PC-9 (cell line): ENCODE measurements at regions not wholly inside any gene's neighbourhood (a gene's known extent, or its start where the extent isn't known, plus 50 kb on each side); places are given as distances from the start of the nearest gene placed in this dataset.

Source experiments
- BruUV-seq: library from RNA; stranded (reverse); fragments of 400-500 nt; replicated peaks from 2 replicates; lab custom pipeline; 2021; lab: Mats Ljungman, UMichigan
- CTCF ChIA-PET: fragments of 300-600 bp; sonication (Branson Sonifier 250); formaldehyde crosslinking; loops from one replicate; lab custom pipeline; 2022; ENCODE audit warnings: antibody characterized with exemption; lab: Charles Lee
- POLR2A ChIA-PET: fragments of 300-600 bp; sonication (Branson Sonifier 250); formaldehyde crosslinking; loops from one replicate; lab custom pipeline; 2022; ENCODE audit warnings: antibody characterized with exemption; ENCODE audit not compliant: unreplicated experiment; lab: Charles Lee
- DNase-seq, 2 experiments: peaks; one replicate each; pipeline versions ENCODE4 v3.0.0 to v3.0.0-alpha.2; 2015 to 2022; ENCODE audit warnings: mixed read lengths in 1 of 2
- H2AFZ ChIP-seq: fragments of 200-600 bp; sonication (generic); 2 replicates; pipeline ENCODE4 v1.8.1; 2017; ENCODE audit warnings: antibody characterized with exemption
- H3F3A ChIP-seq: fragments of 200-600 bp; sonication (generic); 2 replicates; pipeline ENCODE4 v1.8.1; 2017; ENCODE audit warnings: antibody characterized with exemption, mild to moderate bottlenecking, low read depth; ENCODE audit not compliant: insufficient read depth
- H3K27ac ChIP-seq: fragments of 200-600 bp; sonication (generic); 2 replicates; pipeline ENCODE4 v1.6.1; 2016; ENCODE audit warnings: mixed run types
- H3K27me3 ChIP-seq: fragments of 200-600 bp; sonication (generic); 2 replicates; pipeline ENCODE4 v1.6.1; 2016; ENCODE audit warnings: low read depth, mixed run types; ENCODE audit not compliant: insufficient read depth
- H3K36me3 ChIP-seq: fragments of 200-600 bp; sonication (generic); 2 replicates; pipeline ENCODE4 v1.6.1; 2016; ENCODE audit warnings: low read depth, mixed run types
- H3K4me1 ChIP-seq: fragments of 200-600 bp; sonication (generic); replicated peaks from 2 replicates; pipeline ENCODE4 v1.6.1; 2016; ENCODE audit warnings: mixed run types; ENCODE audit not compliant: insufficient read depth
- H3K4me2 ChIP-seq: fragments of 200-600 bp; sonication (generic); 2 replicates; pipeline ENCODE4 v1.6.1; 2017; ENCODE audit warnings: mixed run types
- H3K4me3 ChIP-seq: fragments of 200-600 bp; sonication (generic); 2 replicates; pipeline ENCODE4 v1.6.1; 2016; ENCODE audit warnings: mixed run types
- H3K79me2 ChIP-seq: fragments of 200-600 bp; sonication (generic); 2 replicates; pipeline ENCODE4 v1.6.1; 2017; ENCODE audit warnings: low read depth, mixed run types
- H3K9me2 ChIP-seq: fragments of 200-600 bp; sonication (generic); 2 replicates; pipeline ENCODE4 v1.8.1; 2017; ENCODE audit warnings: mild to moderate bottlenecking; ENCODE audit not compliant: insufficient read depth
- H3K9me3 ChIP-seq: fragments of 200-600 bp; sonication (generic); 2 replicates; pipeline ENCODE4 v1.8.1; 2016; ENCODE audit warnings: low read depth; ENCODE audit not compliant: insufficient read depth
- H4K20me1 ChIP-seq: fragments of 200-600 bp; sonication (generic); 2 replicates; pipeline ENCODE4 v1.8.1; 2017; ENCODE audit not compliant: insufficient read depth
- EZH2 ChIP-seq: fragments of 200-600 bp; sonication (generic); IDR thresholded peaks from 2 replicates; pipeline ENCODE4 v1.8.0; 2017; ENCODE audit warnings: antibody characterized with exemption, low read depth
- intact Hi-C: fragments of 100-400 bp; cut with micrococcal nuclease; formaldehyde crosslinking; loops from one replicate; pipeline ENCODE4 v1.10.0; 2022; ENCODE audit not compliant: unreplicated experiment
- TF ChIP-seq, protein P1 (sequence below): fragments of 200-600 bp; sonication (generic); conservative IDR thresholded peaks from 2 replicates; pipeline ENCODE4 v1.6.1; 2017; ENCODE audit warnings: mixed run types, antibody characterized with exemption, mild to moderate bottlenecking, moderate library complexity

- no TSS peak for BruUV-seq
- H3K9me2 ChIP-seq, result no peaks in the 10 kb centered on the region
- no peak overlapping the region for H2AFZ ChIP-seq
- H3F3A ChIP-seq, result no peaks in the 10 kb centered on the region
- no peak overlapping the region for H3K27ac ChIP-seq
- H3K4me1 ChIP-seq, result no peaks in the 10 kb centered on the region
- TF ChIP-seq, protein P1, sequence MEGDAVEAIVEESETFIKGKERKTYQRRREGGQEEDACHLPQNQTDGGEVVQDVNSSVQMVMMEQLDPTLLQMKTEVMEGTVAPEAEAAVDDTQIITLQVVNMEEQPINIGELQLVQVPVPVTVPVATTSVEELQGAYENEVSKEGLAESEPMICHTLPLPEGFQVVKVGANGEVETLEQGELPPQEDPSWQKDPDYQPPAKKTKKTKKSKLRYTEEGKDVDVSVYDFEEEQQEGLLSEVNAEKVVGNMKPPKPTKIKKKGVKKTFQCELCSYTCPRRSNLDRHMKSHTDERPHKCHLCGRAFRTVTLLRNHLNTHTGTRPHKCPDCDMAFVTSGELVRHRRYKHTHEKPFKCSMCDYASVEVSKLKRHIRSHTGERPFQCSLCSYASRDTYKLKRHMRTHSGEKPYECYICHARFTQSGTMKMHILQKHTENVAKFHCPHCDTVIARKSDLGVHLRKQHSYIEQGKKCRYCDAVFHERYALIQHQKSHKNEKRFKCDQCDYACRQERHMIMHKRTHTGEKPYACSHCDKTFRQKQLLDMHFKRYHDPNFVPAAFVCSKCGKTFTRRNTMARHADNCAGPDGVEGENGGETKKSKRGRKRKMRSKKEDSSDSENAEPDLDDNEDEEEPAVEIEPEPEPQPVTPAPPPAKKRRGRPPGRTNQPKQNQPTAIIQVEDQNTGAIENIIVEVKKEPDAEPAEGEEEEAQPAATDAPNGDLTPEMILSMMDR, result no peak
- no peak for TF ChIP-seq EZH2
- no peak for DNase-seq
- H3K4me2 ChIP-seq, result no peak overlapping the region
- no peaks in the 10 kb centered on the region for H3K9me3 ChIP-seq
- intact Hi-C loops, result no loop called here
- no peaks in the 10 kb centered on the region for H3K36me3 ChIP-seq
- H3K4me3 ChIP-seq, result no peak overlapping the region
- no peaks in the 10 kb centered on the region for H3K79me2 ChIP-seq
- CTCF ChIA-PET, result no interaction called here
- H3K27me3 ChIP-seq, result peaks cover 99% of the 10 kb centered on the region
- no peaks in the 10 kb centered on the region; the same call in 1 of the 2 replicates for H4K20me1 ChIP-seq
- POLR2A ChIA-PET, result interaction anchor here (1.0 kb wide), 1 partner anchor 23 kb away, joined by 14 read pairs; no protein-coding TSS in a partner anchor
These were observed 105.3 kb upstream of the LINGO1 start for GRCh38 chr15:77738038-77738370.

- Histone ChIP-seq H3K9me2 (no peaks in the 10 kb centered on the region), H3K27ac (no peak overlapping the region), H3K4me1 (no peaks in the 10 kb centered on the region), H4K20me1 (no peaks in the 10 kb centered on the region; the same call in 1 of the 2 replicates), H3K79me2 (no peaks in the 10 kb centered on the region), H2AFZ (no peak overlapping the region), H3K4me3 (no peak overlapping the region), H3K9me3 (no peaks in the 10 kb centered on the region), H3F3A (no peaks in the 10 kb centered on the region), H3K27me3 (peaks cover 99% of the 10 kb centered on the region), H3K4me2 (no peak overlapping the region), H3K36me3 (no peaks in the 10 kb centered on the region)
- ChIA-PET POLR2A (interaction anchor here (1.0 kb wide), 1 partner anchor 23 kb away, joined by 14 read pairs; no protein-coding TSS in a partner anchor), CTCF (no interaction called here)
- TF ChIP-seq EZH2, result no peak
- TF ChIP-seq, protein P1, result no peak
- BruUV-seq, result no TSS peak
- no peak for DNase-seq
- intact Hi-C loops, result no loop called here
These were observed 104.7 kb upstream of the LINGO1 start for GRCh38 chr15:77737238-77738037.

- no TSS peak for BruUV-seq
These were observed 101.6 kb upstream of the LINGO1 start for GRCh38 chr15:77734306-77734705.

More at GRCh38 chr15:77734306-77734705, 101.6 kb upstream of the LINGO1 start:
- Histone ChIP-seq H3K4me3 (no peak overlapping the region), H3K9me2 (no peaks in the 10 kb centered on the region), H4K20me1 (no peaks in the 10 kb centered on the region; the same call in 1 of the 2 replicates), H3K9me3 (no peaks in the 10 kb centered on the region), H3K27me3 (peaks cover 100% of the 10 kb centered on the region), H3K79me2 (no peaks in the 10 kb centered on the region), H3K4me2 (no peak overlapping the region), H3K27ac (no peak overlapping the region), H3K4me1 (no peaks in the 10 kb centered on the region), H2AFZ (no peak overlapping the region), H3F3A (no peaks in the 10 kb centered on the region), H3K36me3 (no peaks in the 10 kb centered on the region)
- no peak for TF ChIP-seq EZH2
- TF ChIP-seq, protein P1, result no peak
- POLR2A ChIA-PET, result no interaction called here
- CTCF ChIA-PET, result no interaction called here
- intact Hi-C loops, result no loop called here
- DNase-seq, result no peak
